DND-41 (cell line): ENCODE measurements at regions not wholly inside any gene's neighbourhood (a gene's known extent, or its start where the extent isn't known, plus 50 kb on each side); places are given as distances from the start of the nearest gene placed in this dataset.

Experiments used
- ATAC-seq: fragments of 200-7000 bp; cut with Tn5 transposase; 3 replicates; pipeline ENCODE4 v1.9.1; 2021; ENCODE audit warnings: low read depth; ENCODE audit not compliant: insufficient read depth
- DNase-seq: peaks from one replicate; pipeline ENCODE4 v3.0.0-alpha.2; 2020
- H2AFZ ChIP-seq: 2 replicates; pipeline ENCODE4 v1.6.0; 2012; ENCODE audit warnings: low read depth, low read length
- H3K27ac ChIP-seq: 2 replicates; pipeline ENCODE4 v1.5.1; 2012; ENCODE audit warnings: low read length, inconsistent platforms
- H3K27me3 ChIP-seq: fragments of 200-600 bp; sonication (generic); 2 replicates; pipeline ENCODE4 v1.6.0; 2012; ENCODE audit warnings: low read length, mild to moderate bottlenecking, inconsistent platforms; ENCODE audit not compliant: insufficient read depth, poor library complexity
- H3K36me3 ChIP-seq: 2 replicates; pipeline ENCODE4 v1.5.1; 2012; ENCODE audit warnings: low read length, inconsistent platforms; ENCODE audit not compliant: insufficient read depth
- H3K4me1 ChIP-seq: 2 replicates; pipeline ENCODE4 v1.5.1; 2012; ENCODE audit warnings: mild to moderate bottlenecking, low read length; ENCODE audit not compliant: insufficient read depth
- H3K4me2 ChIP-seq: 2 replicates; pipeline ENCODE4 v1.6.0; 2012; ENCODE audit warnings: mild to moderate bottlenecking, moderate library complexity, low read length, inconsistent platforms; ENCODE audit not compliant: insufficient read depth
- H3K4me3 ChIP-seq, 2 experiments: fragments of 200-600 bp in 1 of 2; shearing (Covaris generic) in 1 of 2; 2 replicates each; pipeline ENCODE4 v1.5.1; 2012 to 2016; ENCODE audit warnings: inconsistent platforms in 2 of 2, low read length in 2 of 2, mild to moderate bottlenecking in 2 of 2, low read depth in 1 of 2, moderate library complexity in 1 of 2
- H3K79me2 ChIP-seq: 2 replicates; pipeline ENCODE4 v1.6.0; 2012; ENCODE audit warnings: low read length, inconsistent platforms; ENCODE audit not compliant: insufficient read depth
- H3K9ac ChIP-seq: 2 replicates; pipeline ENCODE4 v1.6.0; 2012; ENCODE audit warnings: low read depth, mild to moderate bottlenecking, inconsistent platforms, low read length, moderate library complexity
- H3K9me3 ChIP-seq: 2 replicates; pipeline ENCODE4 v1.5.1; 2012; ENCODE audit warnings: low read length, moderate library complexity, mild to moderate bottlenecking, inconsistent platforms; ENCODE audit not compliant: insufficient read depth, severe bottlenecking
- H4K20me1 ChIP-seq: 2 replicates; pipeline ENCODE4 v1.6.0; 2012; ENCODE audit warnings: low read length; ENCODE audit not compliant: insufficient read depth
- CTCF ChIP-seq: IDR thresholded peaks from 2 replicates; pipeline ENCODE4 v1.5.1; 2012; ENCODE audit warnings: borderline replicate concordance, low read length, moderate library complexity, mild to moderate bottlenecking; ENCODE audit not compliant: poor library complexity, severe bottlenecking; ENCODE audit errors: extremely low read depth
- EZH2 ChIP-seq: IDR thresholded peaks from 3 replicates; pipeline ENCODE4 v1.6.1; 2012; ENCODE audit warnings: borderline replicate concordance, low read depth, mild to moderate bottlenecking, moderate library complexity, low read length, inconsistent platforms; ENCODE audit not compliant: severe bottlenecking

- H3K27ac ChIP-seq, result no peak overlapping the region
- H3K9ac ChIP-seq, result no peak overlapping the region
- H3K4me1 ChIP-seq, result no peaks in the 10 kb centered on the region
- no peaks in the 10 kb centered on the region for H4K20me1 ChIP-seq
- DNase-seq, result no peak
- H3K9me3 ChIP-seq, result no peaks in the 10 kb centered on the region
- TF ChIP-seq CTCF (no peak), EZH2 (no peak)
- no peak overlapping the region for H2AFZ ChIP-seq
- no peak overlapping the region for H3K4me2 ChIP-seq
- H3K4me3 ChIP-seq, result no peak overlapping the region
- no peaks in the 10 kb centered on the region for H3K36me3 ChIP-seq
- H3K79me2 ChIP-seq, result no peaks in the 10 kb centered on the region
- no peaks in the 10 kb centered on the region for H3K27me3 ChIP-seq
- no peak for ATAC-seq
Measured at GRCh38 chr6:100322886-100323285, 141.8 kb downstream of the SIM1 start.

GRCh38 chr6:100320686-100321085 is 144.0 kb downstream of the SIM1 start:
- TF ChIP-seq CTCF, result no peak
- no peak for TF ChIP-seq EZH2
- no peaks in the 10 kb centered on the region for H3K27me3 ChIP-seq
- no peaks in the 10 kb centered on the region for H3K9me3 ChIP-seq
- H3K36me3 ChIP-seq, result no peaks in the 10 kb centered on the region
- ATAC-seq, result no peak
- H2AFZ ChIP-seq, result no peak overlapping the region
- H3K27ac ChIP-seq, result no peak overlapping the region
- H3K4me1 ChIP-seq, result no peaks in the 10 kb centered on the region
- H3K79me2 ChIP-seq, result no peaks in the 10 kb centered on the region
- no peak overlapping the region for H3K4me2 ChIP-seq
- no peak overlapping the region for H3K9ac ChIP-seq
- H3K4me3 ChIP-seq, result no peak overlapping the region
- DNase-seq, result no peak
- H4K20me1 ChIP-seq, result no peaks in the 10 kb centered on the region

- ATAC-seq (no peak), DNase-seq (no peak)
- Histone ChIP-seq H3K27ac (no peak overlapping the region), H3K4me1 (peaks cover 6% of the 10 kb centered on the region; the same call in 1 of the 2 replicates), H3K4me3 (no peak overlapping the region), H3K9me3 (no peaks in the 10 kb centered on the region), H3K36me3 (no peaks in the 10 kb centered on the region), H3K4me2 (no peak overlapping the region), H2AFZ (no peak overlapping the region), H3K9ac (no peak overlapping the region), H4K20me1 (no peaks in the 10 kb centered on the region), H3K79me2 (no peaks in the 10 kb centered on the region), H3K27me3 (no peaks in the 10 kb centered on the region)
- TF ChIP-seq CTCF (no peak), EZH2 (no peak)
Measured at GRCh38 chr6:100317031-100317430, 147.7 kb downstream of the SIM1 start.

GRCh38 chr6:100314186-100314585 is 150.5 kb downstream of the SIM1 start:
- DNase-seq, result no peak
- H3K79me2 ChIP-seq, result no peaks in the 10 kb centered on the region
- H3K9ac ChIP-seq, result no peak overlapping the region
- no peak overlapping the region for H2AFZ ChIP-seq
- H4K20me1 ChIP-seq, result no peaks in the 10 kb centered on the region
- TF ChIP-seq EZH2 (no peak), CTCF (no peak)
- peaks cover 6% of the 10 kb centered on the region; the same call in 1 of the 2 replicates for H3K4me1 ChIP-seq
- no peaks in the 10 kb centered on the region for H3K9me3 ChIP-seq
- ATAC-seq, result no peak
- H3K27me3 ChIP-seq, result no peaks in the 10 kb centered on the region
- H3K27ac ChIP-seq, result no peak overlapping the region
- H3K4me2 ChIP-seq, result no peak overlapping the region
- H3K36me3 ChIP-seq, result no peaks in the 10 kb centered on the region
- no peak overlapping the region for H3K4me3 ChIP-seq
